A673 (cell line): ENCODE measurements at regions not wholly inside any gene's neighbourhood (a gene's known extent, or its start where the extent isn't known, plus 50 kb on each side); places are given as distances from the start of the nearest gene placed in this dataset.

ENCODE experiments used
- BruUV-seq: library from RNA; stranded (reverse); fragments of 400-500 nt; replicated peaks from 2 replicates; lab custom pipeline; 2021; lab: Mats Ljungman, UMichigan
- CTCF ChIA-PET: fragments of 300-600 bp; sonication (Branson Sonifier 250); formaldehyde crosslinking; loops from one replicate; lab custom pipeline; 2022; ENCODE audit warnings: antibody characterized with exemption; lab: Charles Lee
- POLR2A ChIA-PET: fragments of 300-600 bp; sonication (Branson Sonifier 250); formaldehyde crosslinking; loops from one replicate; lab custom pipeline; 2022; ENCODE audit warnings: antibody characterized with exemption; ENCODE audit not compliant: low non-redundant PET; lab: Charles Lee
- DNase-seq: peaks from one replicate; pipeline ENCODE4 v3.0.0-alpha.2; 2015; ENCODE audit warnings: low spot score
- H3K27ac ChIP-seq: fragments of 200-600 bp; sonication (generic); 2 replicates; pipeline ENCODE4 v1.5.1; 2016; ENCODE audit warnings: mixed run types, low read depth, mild to moderate bottlenecking, mixed read lengths, antibody characterized with exemption, low read length; ENCODE audit not compliant: poor library complexity, severe bottlenecking
- H3K27me3 ChIP-seq: fragments of 200-600 bp; sonication (generic); replicated peaks from 2 replicates; pipeline ENCODE4 v1.6.1; 2017; ENCODE audit warnings: mixed run types, low read depth, mild to moderate bottlenecking, mixed read lengths, antibody characterized with exemption, low read length; ENCODE audit not compliant: insufficient read depth, poor library complexity
- H3K36me3 ChIP-seq: fragments of 200-600 bp; sonication (generic); 2 replicates; pipeline ENCODE4 v1.6.1; 2016; ENCODE audit warnings: mixed run types, mild to moderate bottlenecking, mixed read lengths, antibody characterized with exemption, low read length; ENCODE audit not compliant: insufficient read depth, poor library complexity, severe bottlenecking
- H3K4me1 ChIP-seq: fragments of 200-600 bp; sonication (generic); 2 replicates; pipeline ENCODE4 v1.6.1; 2017; ENCODE audit warnings: mixed run types, mild to moderate bottlenecking, mixed read lengths, antibody characterized with exemption, low read length; ENCODE audit not compliant: insufficient read depth, poor library complexity, severe bottlenecking
- H3K4me3 ChIP-seq: fragments of 200-600 bp; sonication (generic); 2 replicates; pipeline ENCODE4 v1.5.1; 2016; ENCODE audit warnings: low read depth, mixed run types, mild to moderate bottlenecking, mixed read lengths, low read length; ENCODE audit not compliant: poor library complexity, severe bottlenecking
- H3K9me3 ChIP-seq: fragments of 200-600 bp; sonication (generic); 2 replicates; pipeline ENCODE4 v1.6.1; 2016; ENCODE audit warnings: mixed run types, low read depth, mild to moderate bottlenecking, mixed read lengths, antibody characterized with exemption, low read length; ENCODE audit not compliant: poor library complexity, severe bottlenecking
- CTCF ChIP-seq: fragments of 300-800, 200-600 bp; sonication (generic); conservative IDR thresholded peaks from 2 replicates; pipeline ENCODE4 v1.5.1; 2017; ENCODE audit warnings: low read depth, mild to moderate bottlenecking, antibody characterized with exemption, low read length, moderate library complexity, mixed read lengths
- EZH2 ChIP-seq: fragments of 200-600 bp; sonication (generic); IDR thresholded peaks from 2 replicates; pipeline ENCODE4 v1.6.1; 2017; ENCODE audit warnings: borderline replicate concordance, low read depth, mild to moderate bottlenecking, mixed read lengths, antibody characterized with exemption, low read length; ENCODE audit not compliant: poor library complexity, severe bottlenecking
- intact Hi-C: fragments of 100-400 bp; cut with micrococcal nuclease; formaldehyde crosslinking; loops from one replicate; pipeline ENCODE4 v1.10.0; 2022; ENCODE audit not compliant: unreplicated experiment

- no peak for DNase-seq
- Histone ChIP-seq H3K27me3 (peaks cover 19% of the 10 kb centered on the region), H3K4me1 (no peaks in the 10 kb centered on the region), H3K27ac (no peak overlapping the region), H3K9me3 (no peaks in the 10 kb centered on the region), H3K36me3 (no peaks in the 10 kb centered on the region), H3K4me3 (no peak overlapping the region)
- TF ChIP-seq CTCF (no peak), EZH2 (no peak)
- ChIA-PET CTCF (no interaction called here), POLR2A (no interaction called here)
- intact Hi-C loops: no loop called here
- no TSS peak for BruUV-seq
These were observed 66.5 kb upstream of the FIGN start for GRCh38 chr2:163802284-163802683.

GRCh38 chr2:163801486-163801885 lies 65.7 kb upstream of the FIGN start:
- CTCF ChIA-PET: no interaction called here
- intact Hi-C loops: no loop called here
- no peaks in the 10 kb centered on the region for H3K36me3 ChIP-seq
- POLR2A ChIA-PET: no interaction called here
- DNase-seq: no peak
- no peaks in the 10 kb centered on the region for H3K4me1 ChIP-seq
- no peaks in the 10 kb centered on the region for H3K9me3 ChIP-seq
- H3K27ac ChIP-seq: no peak overlapping the region
- TF ChIP-seq EZH2 (no peak), CTCF (no peak)
- peaks cover 21% of the 10 kb centered on the region for H3K27me3 ChIP-seq
- H3K4me3 ChIP-seq: no peak overlapping the region
- no TSS peak for BruUV-seq

- CTCF ChIA-PET: no interaction called here
- POLR2A ChIA-PET: no interaction called here
- intact Hi-C loops: no loop called here
These were observed 65.2 kb upstream of the FIGN start for GRCh38 chr2:163800951-163801381.

More at GRCh38 chr2:163800951-163801381, 65.2 kb upstream of the FIGN start:
- peak; percentile 40 for DNase-seq
- TF ChIP-seq CTCF (no peak), EZH2 (no peak)
- Histone ChIP-seq H3K27ac (no peak overlapping the region), H3K4me1 (no peaks in the 10 kb centered on the region), H3K9me3 (no peaks in the 10 kb centered on the region), H3K27me3 (peaks cover 21% of the 10 kb centered on the region), H3K36me3 (no peaks in the 10 kb centered on the region), H3K4me3 (no peak overlapping the region)
- BruUV-seq: no TSS peak
